HG03439 (cell line): ENCODE measurements at regions not wholly inside any gene's neighbourhood (a gene's known extent, or its start where the extent isn't known, plus 50 kb on each side); places are given as distances from the start of the nearest gene placed in this dataset.
"Not testable (repeated sequence)": the region's sequence is repeated elsewhere in the genome, so short reads cannot be mapped to it uniquely, and the experiment has no call there.

Experiments
- ATAC-seq: cut with Tn5 transposase; IDR thresholded peaks from one replicate; pipeline ENCODE4 v1.9.1; 2021; ENCODE audit warnings: mild to moderate bottlenecking, moderate library complexity; ENCODE audit not compliant: unreplicated experiment

DNA sequence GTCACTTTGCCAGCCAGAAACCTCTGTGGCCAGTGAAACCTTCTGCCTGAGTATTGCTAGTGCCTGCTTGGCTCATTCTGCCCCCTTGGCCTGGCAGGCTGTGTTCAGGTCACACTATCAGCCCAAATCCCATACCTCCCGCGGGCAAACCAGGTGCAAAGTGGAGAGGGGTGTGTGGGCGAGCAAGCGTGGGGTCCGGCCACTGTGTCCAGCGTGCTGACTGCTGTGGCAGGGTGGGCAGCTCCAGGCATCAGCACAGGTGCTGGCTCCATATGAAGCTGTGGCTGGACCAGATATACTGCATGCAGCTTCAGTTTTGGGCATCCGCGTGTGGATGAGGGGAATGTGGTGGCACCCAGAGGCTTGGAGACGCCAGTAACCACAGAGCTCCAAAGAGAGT lies 576.5 kb upstream of the EDIL3 start:
- ATAC-seq: no peak

DNA sequence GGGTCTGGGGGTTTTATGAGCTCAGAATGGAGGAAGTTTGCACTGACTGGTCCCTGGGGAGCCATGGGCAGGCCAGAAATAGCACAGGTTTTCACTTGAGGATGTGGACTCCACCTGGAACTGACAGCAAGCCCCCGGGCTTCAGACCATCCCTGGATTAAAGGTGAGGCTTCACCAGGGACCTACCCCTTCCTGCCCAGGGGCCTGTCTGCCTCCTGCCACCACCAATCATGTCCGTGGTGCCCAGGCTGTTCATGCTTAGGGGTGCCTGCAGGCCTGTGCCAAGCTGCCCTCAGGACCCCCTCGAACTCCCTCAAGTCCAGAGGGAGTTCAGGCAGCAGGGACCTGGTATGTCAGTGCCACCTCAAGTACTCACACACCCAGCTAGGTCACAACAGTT lies 577.2 kb upstream of the EDIL3 start:
- ATAC-seq: no peak

DNA sequence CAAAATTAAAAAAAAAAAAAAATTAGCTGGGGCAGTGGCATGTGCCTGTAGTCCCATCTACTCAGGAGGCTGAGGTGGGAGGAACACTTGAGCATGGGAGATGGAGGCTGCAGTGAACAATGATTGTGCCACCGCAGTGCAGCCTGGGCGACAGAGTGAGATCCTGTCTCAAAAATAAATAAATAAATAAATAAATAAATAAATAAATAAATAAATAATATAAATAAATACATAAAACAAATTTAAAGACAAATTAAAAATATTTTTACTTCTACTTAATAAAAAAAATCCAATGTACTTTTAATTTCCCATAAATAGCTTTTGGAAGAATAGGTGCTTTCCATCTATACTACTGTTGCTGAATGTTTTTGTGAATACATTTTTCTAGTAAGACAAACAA lies 598.4 kb upstream of the EDIL3 start:
- ATAC-seq: no peak

DNA sequence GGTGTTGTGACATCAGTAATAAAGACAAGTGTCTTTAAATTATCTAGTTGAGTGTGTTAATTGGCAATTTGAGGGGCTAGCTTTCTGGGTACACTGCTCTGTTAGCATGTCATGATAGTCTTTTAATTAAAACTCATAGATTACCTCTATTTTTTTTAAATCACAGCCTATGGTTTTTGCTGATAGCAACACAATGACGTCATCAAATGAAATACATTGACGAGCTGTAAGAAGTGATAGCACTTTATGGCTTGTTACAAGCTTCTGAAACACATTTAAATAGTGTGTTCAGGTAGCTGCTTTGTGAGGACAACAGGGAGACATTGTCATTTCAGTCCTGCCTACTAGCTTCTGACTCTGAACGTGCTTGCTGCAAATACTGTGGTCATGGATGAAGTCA lies 600.5 kb upstream of the EDIL3 start:
- no peak for ATAC-seq

DNA sequence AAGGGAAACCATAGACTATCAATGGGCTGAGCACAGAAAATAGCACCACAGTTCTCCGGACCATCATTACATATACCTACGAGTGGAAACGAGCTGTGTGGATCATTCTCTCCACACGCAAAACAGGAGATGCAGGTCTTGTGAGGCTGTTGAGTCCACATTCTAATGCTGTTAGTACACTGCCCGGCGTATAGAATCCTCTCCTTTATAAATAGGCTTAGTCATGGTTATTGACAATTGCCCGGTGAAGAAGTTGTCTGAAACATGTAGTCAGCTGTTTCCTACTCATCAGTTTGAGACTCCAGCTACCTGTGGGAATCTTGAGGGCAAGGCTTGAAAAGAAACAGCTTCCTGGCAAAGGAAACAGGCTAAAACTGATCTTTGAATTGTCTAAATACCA lies 602.0 kb upstream of the EDIL3 start:
- ATAC-seq: no peak

DNA sequence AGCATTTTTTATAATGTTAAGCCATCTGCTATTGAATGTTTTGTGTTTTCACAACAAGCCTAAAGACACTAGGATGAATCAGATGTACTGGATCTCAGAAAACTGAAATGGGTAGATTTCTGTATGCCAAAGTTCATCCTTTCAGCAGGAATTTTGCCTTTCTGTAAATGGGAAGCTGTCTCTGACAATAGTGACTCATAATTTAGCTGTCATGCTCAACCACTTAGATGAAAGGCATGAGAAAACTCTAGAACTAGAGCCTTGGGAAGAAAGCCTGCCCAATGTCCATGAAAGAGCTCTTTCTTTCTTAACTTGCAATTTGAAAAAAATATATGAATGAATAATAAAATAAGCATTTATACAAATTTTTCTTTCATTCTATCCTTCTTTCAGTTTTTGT lies 616.0 kb upstream of the EDIL3 start:
- no peak for ATAC-seq

DNA sequence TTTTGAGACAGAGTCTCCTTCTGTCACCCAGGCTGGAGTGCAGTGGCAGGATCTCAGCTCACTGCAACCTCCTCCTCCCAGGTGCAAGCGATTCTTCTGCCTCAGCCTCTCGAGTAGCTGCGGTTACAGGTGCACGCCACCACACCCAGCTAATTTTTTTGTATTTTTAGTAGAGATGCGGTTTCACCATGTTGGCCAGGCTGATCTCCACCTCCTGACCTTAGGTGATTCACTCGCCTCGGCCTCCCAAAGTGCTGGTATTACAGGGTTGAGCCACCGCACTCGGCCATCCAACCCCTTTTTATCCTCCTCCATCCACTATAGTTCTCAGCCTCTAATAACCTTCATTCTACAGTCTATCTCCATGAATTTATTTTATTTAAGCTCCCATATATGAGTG lies 617.3 kb upstream of the EDIL3 start:
- not testable (repeated sequence) for ATAC-seq

DNA sequence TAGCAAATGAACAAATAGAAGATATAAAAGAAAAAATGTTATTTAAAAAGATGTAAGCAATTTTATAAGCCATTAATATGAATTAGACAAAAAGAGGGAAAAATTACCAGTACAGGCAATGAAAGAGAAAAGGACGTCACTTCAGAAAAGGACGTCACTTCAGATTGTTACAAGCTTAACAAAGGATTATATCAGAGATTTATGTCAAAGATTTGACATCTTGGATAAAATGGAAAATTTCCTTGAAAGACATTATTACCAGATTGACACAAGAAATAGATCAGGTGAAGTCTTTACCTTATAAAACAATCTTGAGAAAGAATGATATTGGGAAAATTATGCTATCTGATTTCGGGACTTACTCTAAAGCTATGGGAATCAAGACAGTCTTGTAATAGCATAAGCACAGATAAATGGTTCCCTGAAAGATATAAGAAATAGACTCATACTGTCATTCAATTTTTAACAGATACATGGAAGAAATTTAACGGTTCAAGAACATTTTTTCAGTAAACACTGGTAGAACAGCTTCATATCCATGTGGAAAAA lies 625.4 kb upstream of the EDIL3 start:
- ATAC-seq: no peak

DNA sequence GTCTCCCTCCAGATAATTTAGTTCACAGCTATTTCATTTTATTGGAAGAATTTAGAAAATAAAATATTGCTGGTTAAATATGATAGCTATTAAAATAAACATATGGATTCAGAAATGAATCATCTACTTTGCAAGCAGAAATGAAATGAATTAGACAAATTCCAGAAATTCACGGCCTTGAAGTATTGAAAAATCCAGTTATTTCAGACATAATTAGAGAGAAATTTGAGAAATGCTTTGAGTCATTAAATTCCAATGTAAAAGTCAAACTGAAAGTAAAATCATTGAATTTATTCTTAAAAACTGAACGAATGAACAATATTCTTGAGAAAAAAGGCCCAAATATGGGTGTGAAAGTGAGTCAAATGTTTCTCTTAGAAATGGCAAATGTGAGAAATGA lies 632.6 kb upstream of the EDIL3 start:
- no peak for ATAC-seq

DNA sequence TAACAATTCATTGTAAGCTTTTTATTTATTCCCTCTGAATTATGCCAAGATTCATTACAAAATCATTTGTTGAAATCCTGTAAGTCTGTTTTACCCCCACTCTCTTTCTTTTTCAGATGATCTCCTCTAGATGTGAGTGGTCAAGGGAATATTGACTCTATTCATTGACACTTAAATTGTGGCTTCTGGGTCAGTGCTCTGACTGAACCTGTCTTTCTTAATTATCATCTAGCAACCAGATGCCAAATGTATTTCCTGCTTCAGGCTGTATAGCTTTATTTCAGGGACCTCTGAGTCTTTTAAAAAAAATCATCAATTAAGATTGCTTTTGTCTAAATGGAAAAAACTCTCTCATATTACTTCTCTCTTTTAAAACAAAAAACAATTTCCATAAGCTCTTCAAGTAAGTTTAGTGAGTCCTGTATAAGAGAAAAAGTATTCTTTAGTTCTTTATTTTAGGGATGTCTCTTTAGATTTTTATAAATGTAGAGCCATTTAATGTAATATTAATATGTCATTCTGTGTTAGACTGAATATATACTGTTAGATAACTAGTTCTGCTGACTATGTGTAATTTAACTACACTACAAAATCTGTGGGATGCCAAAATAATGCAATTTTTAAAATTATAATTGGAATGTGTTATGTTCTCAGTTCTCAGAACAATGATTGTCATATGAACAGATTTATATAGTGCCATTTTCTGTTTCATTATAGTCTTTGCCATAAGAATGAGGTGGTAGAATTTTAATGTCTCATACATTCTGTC lies 645.8 kb upstream of the EDIL3 start:
- no peak for ATAC-seq

DNA sequence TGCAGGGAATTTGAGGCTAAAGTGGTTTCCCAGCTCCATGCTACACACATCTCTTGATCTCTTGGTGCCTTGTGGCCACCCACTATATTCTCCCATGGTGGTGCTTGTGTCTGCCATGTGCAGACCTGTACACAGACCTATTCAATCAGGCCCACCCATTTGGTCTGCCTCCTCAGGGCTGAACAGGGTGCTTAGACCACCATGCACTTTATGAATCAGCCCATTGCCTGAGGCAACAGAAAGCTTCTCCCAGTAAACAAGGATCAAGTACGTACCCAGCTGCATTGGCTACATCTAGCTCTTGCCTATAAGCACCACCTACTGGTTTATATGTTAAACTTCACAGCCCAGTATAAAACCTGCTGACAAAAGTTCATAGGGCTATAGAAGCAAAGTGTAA lies 664.3 kb upstream of the EDIL3 start:
- ATAC-seq: no peak

DNA sequence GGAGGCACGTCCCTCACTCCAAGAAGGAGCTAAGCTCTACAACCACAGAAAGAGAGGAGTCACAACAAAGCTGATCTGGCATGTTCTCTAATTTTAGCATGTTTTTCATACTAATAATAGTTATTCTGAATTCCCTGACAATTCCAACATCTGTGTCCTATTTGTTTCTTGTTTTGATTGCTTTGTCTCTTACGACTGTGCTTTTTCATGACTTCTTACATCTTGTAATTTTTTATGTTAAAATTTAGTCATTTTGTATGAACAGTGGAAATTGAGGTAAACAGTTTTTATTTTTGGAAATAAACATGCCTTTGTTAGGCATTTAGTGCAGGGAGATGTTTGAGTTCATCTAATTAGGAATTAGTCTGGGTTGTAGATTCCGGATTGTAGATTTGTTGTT lies 668.1 kb upstream of the EDIL3 start:
- no peak for ATAC-seq

DNA sequence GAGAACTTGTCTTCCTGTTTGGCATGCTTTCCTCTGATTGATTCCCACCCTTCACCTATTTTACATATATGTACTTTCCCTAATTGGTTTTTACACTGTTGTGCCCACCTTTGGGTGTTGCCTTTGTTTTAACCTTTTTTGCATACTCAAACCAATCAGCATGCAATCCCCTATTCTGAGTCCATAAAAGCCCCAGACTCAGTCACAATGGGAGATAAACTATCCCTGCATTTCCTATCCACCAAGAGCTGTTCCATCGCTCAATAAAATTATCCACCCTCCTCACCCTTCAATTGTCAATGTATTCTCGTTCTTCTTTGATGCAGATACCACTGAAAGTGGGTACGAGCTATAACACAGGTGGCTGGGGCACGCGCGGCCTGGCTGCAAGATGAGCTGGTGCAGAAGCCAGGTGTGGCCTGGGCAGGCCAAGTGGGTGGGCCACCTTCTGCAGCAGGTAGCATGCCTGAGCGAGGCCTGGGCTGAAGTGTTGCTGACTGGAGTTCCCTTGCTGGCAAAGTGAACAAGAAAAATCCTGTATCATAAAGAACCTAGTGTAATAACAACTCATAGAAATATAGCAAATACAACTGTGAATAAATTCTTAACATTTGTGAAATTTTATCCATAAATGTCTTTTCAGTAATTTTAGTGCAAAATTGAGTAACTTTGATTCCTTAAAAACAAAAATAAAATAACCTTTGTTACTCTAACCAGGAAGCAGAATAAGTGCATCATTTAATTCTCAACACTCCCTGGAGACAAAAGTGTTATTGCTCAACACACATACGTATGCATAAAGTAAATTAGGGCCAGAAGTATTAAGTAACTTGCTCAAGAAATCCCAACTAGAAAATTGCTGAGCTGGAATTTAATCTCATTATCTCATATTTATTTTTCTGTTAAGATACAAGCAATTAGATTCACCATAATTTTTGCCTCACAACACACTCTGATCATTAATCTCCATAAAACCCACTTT lies 685.3 kb upstream of the EDIL3 start:
- ATAC-seq: no peak

DNA sequence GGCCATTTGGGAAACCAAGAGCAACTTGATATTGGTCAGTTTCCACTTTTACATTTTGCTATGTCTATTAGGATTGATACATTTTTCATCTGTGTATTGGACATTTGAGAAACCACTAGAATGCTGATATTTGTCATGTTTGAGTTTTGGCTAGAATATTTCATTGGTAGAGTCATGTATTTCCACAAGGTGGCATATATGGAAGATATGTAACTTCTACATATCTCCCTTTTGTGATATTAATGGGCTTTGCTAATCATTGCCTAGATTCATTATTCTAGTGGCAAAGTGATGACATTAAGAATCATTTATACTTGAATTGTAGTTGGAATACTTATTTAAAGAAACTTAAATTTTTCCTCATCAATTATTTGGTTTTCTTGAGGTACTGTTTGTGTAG lies 692.9 kb upstream of the EDIL3 start:
- no peak for ATAC-seq

DNA sequence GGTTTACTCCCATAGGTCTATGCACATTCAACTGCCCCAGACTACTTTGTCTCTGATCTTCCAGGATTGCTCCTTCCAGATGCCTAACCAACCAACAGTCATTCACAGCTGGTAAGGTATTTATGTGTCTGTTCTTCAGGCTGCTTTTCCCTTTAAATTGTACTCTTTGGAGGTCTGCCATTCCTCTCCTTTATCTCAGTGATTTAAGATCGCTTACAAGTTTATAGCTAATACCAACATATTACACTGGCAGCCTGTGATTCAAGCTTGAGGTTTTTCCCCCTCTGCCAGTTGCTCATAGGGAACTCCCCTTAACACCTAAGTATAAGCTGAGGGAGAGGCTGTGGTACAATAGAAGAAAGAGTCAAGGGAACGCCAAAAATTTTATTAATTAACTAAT lies 711.7 kb upstream of the EDIL3 start:
- ATAC-seq: no peak

DNA sequence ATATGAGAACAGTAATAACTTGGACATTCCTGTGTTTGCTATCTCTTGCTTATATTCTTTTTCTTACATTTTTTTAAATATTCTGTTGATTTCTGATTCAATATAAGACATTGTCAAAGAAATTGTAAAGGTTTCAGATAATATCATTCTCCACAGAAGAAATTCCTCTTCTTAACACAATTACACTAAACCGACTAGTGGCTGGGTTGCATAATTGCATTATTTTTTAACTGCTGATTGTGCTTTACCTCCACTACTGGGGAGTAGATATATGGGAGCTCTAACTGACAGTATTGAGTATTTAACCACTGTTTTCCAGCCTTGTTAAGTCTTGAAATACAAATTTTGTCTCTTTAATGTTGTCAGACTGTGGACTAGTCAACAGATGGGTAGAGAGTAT lies 723.8 kb upstream of the EDIL3 start:
- ATAC-seq: no peak

DNA sequence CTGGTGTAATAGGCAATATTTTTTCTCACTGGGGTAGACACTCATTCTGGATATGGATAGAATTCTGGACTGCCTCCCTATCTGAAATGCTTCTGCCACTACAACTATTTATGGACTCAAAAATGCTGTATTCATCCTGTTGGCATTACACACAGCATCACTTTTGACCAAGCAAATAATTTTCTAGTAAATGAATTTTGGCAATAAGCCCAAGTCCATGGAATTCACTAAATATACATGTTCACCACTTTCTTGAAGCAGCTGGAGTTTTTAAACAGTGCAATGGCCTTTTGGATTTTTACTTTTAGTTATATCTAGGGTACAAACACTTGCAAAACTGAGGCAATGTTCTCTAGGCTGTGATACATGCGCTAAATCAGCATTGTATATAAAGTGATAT lies 724.9 kb upstream of the EDIL3 start:
- ATAC-seq: no peak

DNA sequence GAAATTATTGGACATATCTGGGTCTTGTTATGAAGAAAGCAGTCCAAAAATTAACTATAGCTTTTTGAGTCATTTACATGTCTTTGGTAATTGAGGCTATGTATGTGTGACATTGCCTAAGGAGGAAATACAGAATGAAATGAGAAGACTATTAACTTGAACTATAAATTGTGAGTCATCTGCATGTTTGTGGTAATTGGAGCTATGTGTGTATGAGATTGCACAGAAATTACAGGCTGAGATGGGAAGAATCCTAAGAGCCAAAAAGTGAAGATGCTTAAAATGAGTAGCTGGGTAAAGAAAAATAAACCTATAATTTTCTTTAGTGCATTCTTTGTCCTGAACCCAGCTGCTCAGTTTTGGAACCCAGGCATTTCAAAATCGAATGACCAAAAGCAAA lies 747.6 kb upstream of the EDIL3 start:
- no peak for ATAC-seq

DNA sequence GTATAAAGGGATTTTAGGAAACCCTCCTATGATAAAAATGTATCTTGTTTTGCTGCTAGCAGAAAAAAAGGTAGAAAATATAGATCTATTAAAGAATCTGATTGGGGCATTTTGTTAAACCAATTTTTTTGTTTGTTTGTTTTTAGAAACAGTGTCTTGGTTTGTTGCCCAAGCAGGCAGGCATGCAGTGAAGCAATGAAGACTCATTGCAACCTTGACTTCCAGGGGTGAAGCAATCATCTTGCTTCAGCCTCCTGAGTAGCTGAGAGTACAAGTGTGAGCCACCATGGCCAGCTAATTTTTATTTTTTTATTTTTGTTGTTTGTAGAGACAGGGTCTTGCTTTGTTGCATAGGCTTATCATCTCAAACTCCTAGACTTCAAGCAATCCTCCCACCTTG lies 755.8 kb upstream of the EDIL3 start:
- ATAC-seq: no peak

DNA sequence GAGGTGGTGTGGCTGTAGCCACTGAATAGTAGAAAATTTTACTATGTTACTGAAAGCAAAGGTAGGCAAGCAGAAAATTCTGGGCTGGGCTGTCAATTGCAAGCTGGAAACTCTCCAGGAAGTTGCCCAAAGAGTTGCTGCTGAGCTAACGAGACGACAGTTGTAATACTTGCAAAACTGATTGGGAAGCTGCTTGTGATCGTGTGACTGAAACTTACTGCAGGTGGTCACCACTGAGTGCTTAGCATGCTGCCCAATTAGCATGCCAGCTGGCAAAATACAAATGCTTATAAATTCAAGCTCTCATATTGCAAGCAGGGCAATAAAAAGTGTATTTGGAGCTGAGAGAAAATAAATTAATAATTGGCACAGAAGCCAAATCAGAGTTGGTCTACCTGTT lies 758.5 kb upstream of the EDIL3 start:
- ATAC-seq: no peak

DNA sequence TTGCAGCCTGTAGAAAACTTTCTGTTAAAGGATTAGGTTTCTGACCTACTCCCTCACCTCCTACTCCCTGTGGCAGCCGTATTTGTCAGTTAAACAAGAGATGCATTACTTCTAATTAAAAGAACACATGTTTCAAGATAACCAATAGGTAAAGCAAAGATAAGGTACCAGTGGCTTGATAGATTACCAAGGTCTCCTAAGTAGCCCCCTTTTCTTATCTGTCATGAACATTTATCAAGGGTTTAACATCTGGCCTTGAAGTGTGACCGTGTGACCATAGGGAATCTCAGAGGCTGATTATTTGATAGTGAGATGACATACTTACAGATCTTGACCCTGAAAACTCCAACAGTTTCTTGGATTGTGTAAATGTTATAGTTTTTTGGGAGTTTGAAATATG lies 764.0 kb upstream of the EDIL3 start:
- ATAC-seq: no peak

DNA sequence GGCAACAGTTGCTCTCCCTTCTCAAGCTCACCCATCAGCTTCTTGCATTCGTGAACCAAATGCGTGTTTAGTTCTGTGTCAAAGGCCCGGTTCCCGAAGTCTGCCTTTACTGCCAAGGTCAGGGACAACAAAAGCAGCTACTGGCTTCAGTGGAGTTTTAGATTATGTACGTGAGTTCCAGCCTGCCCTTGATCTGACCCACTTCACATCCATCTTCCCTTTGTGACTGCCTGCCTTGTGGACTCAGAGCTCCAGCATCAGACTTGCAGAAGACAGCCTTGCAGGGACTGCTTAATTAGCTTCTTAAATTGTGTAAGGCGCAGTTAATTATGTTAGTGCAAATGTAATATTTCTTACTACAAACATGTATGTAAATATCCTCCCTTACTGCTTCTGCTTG lies 774.7 kb upstream of the EDIL3 start:
- ATAC-seq: no peak
